Activated T-cell treated with anti-CD3 and anti-CD28 coated beads, Interleukin-2, amount 50 U/mL, for 72 hours (primary cell): ENCODE measurements at regions not wholly inside any gene's neighbourhood (a gene's known extent, or its start where the extent isn't known, plus 50 kb on each side); places are given as distances from the start of the nearest gene placed in this dataset.

ENCODE experiments used
- ATAC-seq, 2 donors: fragments of 150-1000 bp; cut with Tn5 transposase; replicated peaks in 1 of 2; 2 replicates each; pipeline ENCODE4 v1.10.0; 2021; ENCODE audit warnings: moderate library complexity in 2 of 2, mild to moderate bottlenecking in 1 of 2
- DNase-seq, 2 donors: peaks; one replicate each; pipeline ENCODE4 v3.0.0; 2021 to 2022; ENCODE audit warnings: mixed read lengths in 1 of 2
- H3K27ac Mint-ChIP-seq: one replicate; pipeline ENCODE4 v1.8.0; 2022; ENCODE audit warnings: mild to moderate bottlenecking, moderate library complexity, mixed read lengths
- H3K27me3 Mint-ChIP-seq: one replicate; pipeline ENCODE4 v1.8.0; 2022; ENCODE audit warnings: low read depth, mixed read lengths
- H3K36me3 Mint-ChIP-seq, 2 donors: one replicate each; pipeline ENCODE4 v1.8.0; 2022; ENCODE audit warnings: mixed read lengths in 2 of 2, mild to moderate bottlenecking in 1 of 2; ENCODE audit not compliant: insufficient read depth in 2 of 2
- H3K4me1 Mint-ChIP-seq: one replicate; pipeline ENCODE4 v1.8.0; 2022; ENCODE audit warnings: low read depth, mixed read lengths
- H3K4me3 Mint-ChIP-seq, 2 donors: one replicate each; pipeline ENCODE4 v1.8.0; 2022; ENCODE audit warnings: mild to moderate bottlenecking in 2 of 2, mixed read lengths in 2 of 2, moderate library complexity in 2 of 2
- H3K9me3 Mint-ChIP-seq, 2 donors: one replicate each; pipeline ENCODE4 v1.8.0; 2022; ENCODE audit warnings: mixed read lengths in 2 of 2

GRCh38 chr2:5148392-5149085 is 543.6 kb upstream of the SOX11 start:
- Mint-ChIP-seq H3K36me3 (peaks cover 2% of the 10 kb centered on the region in 2 donors), H3K27me3 (no peaks in the 10 kb centered on the region), H3K4me3 (no peak overlapping the region), H3K27ac (no peak overlapping the region), H3K9me3 (peaks cover 16 to 20% of the 10 kb centered on the region in 2 donors), H3K4me1 (no peaks in the 10 kb centered on the region)
- DNase-seq (no peak), ATAC-seq (no peak)

DNA sequence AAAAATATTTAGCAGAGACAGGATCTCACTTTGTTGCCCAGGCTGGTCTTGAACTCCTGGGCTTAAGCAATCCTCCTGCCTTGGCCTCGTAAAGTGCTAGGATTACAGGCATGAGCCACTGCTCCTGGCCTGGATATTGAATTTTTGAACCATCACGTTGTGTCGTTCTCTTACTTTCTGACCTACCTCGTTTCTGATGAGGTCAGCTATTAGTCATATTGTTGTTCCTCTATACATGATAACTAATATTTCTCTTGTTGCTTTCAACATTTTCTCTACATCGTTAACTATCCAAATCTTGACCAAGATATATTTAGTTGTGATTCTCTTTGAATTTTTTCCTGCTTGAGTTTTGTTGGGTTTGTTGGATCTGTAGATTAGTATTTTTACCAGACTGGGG is 541.3 kb upstream of the SOX11 start:
- H3K27me3 Mint-ChIP-seq, result no peaks in the 10 kb centered on the region
- peaks cover 2 to 3% of the 10 kb centered on the region in 2 donors for H3K36me3 Mint-ChIP-seq
- ATAC-seq, result no peak
- peaks cover 19 to 22% of the 10 kb centered on the region in 2 donors for H3K9me3 Mint-ChIP-seq
- no peaks in the 10 kb centered on the region for H3K4me1 Mint-ChIP-seq
- no peak overlapping the region for H3K27ac Mint-ChIP-seq
- no peak for DNase-seq
- no peak overlapping the region for H3K4me3 Mint-ChIP-seq

GRCh38 chr2:5164776-5165525 is 527.2 kb upstream of the SOX11 start:
- peaks cover 10 to 13% of the 10 kb centered on the region in 2 donors for H3K9me3 Mint-ChIP-seq
- H3K4me1 Mint-ChIP-seq, result no peaks in the 10 kb centered on the region
- H3K4me3 Mint-ChIP-seq, result no peak overlapping the region
- ATAC-seq (no peak), DNase-seq (no peak)
- H3K27ac Mint-ChIP-seq, result no peak overlapping the region
- H3K36me3 Mint-ChIP-seq, result peaks cover 2 to 3% of the 10 kb centered on the region in 2 donors
- no peaks in the 10 kb centered on the region for H3K27me3 Mint-ChIP-seq

DNA sequence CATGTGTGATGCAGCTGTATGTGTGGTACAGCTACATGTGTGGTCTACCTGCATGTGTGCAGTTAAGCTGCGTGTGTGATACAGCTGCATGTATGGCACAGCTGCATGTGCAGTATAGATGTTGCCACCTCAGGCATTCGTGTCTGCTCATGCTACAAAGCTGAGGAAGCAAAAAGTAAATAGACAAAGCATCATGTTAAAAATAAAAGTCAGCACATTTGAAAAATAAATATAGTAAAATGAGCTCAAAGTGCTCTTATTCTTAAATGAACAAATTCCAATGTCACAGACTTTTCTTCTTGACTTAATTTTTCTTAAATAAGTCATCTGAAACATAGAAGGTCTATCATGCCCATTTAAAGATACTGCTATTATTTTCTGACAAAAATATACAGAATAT is 519.3 kb upstream of the SOX11 start:
- ATAC-seq (no peak), DNase-seq (no peak)
- peaks cover 4 to 8% of the 10 kb centered on the region in 2 donors for H3K9me3 Mint-ChIP-seq
- no peaks in the 10 kb centered on the region for H3K27me3 Mint-ChIP-seq
- no peaks in the 10 kb centered on the region for H3K4me1 Mint-ChIP-seq
- H3K4me3 Mint-ChIP-seq, result no peak overlapping the region
- no peak overlapping the region for H3K27ac Mint-ChIP-seq
- H3K36me3 Mint-ChIP-seq, result peaks cover 0 to 2% of the 10 kb centered on the region in 2 donors

DNA sequence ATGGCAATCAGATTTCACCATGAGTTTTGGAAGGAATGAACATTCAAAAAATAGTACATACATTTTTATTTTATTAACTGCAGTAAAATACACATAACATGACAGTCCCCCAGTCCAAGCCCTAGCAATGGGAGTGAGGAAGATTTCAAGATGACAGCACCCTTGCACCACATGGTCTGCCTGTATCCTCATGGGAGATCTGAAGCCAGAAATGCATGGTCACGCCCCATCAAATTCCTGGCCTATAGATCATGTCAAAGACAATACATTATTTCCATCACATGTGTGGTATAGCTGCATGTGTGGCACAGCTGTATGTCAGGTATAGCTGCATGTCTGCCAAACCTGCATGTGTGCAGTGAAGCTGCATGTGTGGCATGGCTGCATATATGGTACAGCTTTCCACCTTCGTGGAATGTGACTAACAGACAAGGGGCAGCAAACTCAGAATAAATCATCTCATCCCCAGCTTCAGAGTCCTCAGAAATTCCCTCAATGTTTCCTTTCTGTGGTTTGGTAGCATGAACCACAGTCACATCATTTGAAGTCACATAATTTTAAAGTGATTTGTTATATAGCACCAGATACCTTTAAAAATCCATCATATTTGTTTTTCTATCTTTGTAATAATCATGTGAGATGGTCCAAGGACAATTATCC is 518.2 kb upstream of the SOX11 start:
- Mint-ChIP-seq H3K4me3 (no peak overlapping the region), H3K27me3 (no peaks in the 10 kb centered on the region), H3K36me3 (peaks cover 0 to 2% of the 10 kb centered on the region in 2 donors), H3K4me1 (no peaks in the 10 kb centered on the region), H3K9me3 (peaks cover 0 to 3% of the 10 kb centered on the region in 2 donors), H3K27ac (no peak overlapping the region)
- ATAC-seq (no peak), DNase-seq (no peak)

- DNase-seq, result no peak
- no peak for ATAC-seq
- Mint-ChIP-seq H3K27ac (no peak overlapping the region), H3K4me1 (no peaks in the 10 kb centered on the region), H3K9me3 (peaks cover 0 to 5% of the 10 kb centered on the region in 2 donors), H3K27me3 (no peaks in the 10 kb centered on the region), H3K36me3 (peaks cover 0 to 2% of the 10 kb centered on the region in 2 donors), H3K4me3 (no peak overlapping the region)
Observed at GRCh38 chr2:5175231-5175630, 517.0 kb upstream of the SOX11 start.

- ATAC-seq, result no peak
Observed at GRCh38 chr2:5176764-5177163, 515.4 kb upstream of the SOX11 start.

GRCh38 chr2:5183031-5183430 is 509.2 kb upstream of the SOX11 start:
- H3K9me3 Mint-ChIP-seq, result peaks cover 9 to 12% of the 10 kb centered on the region in 2 donors
- H3K36me3 Mint-ChIP-seq, result no peaks in the 10 kb centered on the region
- H3K27ac Mint-ChIP-seq, result no peak overlapping the region
- no peaks in the 10 kb centered on the region for H3K4me1 Mint-ChIP-seq
- DNase-seq (no peak), ATAC-seq (no peak)
- no peaks in the 10 kb centered on the region for H3K27me3 Mint-ChIP-seq
- H3K4me3 Mint-ChIP-seq, result no peak overlapping the region

More at GRCh38 chr2:5176764-5177163, 515.4 kb upstream of the SOX11 start:
- no peaks in the 10 kb centered on the region for H3K4me1 Mint-ChIP-seq
- H3K4me3 Mint-ChIP-seq, result no peak overlapping the region
- no peak for DNase-seq
- H3K36me3 Mint-ChIP-seq, result peaks cover 0 to 2% of the 10 kb centered on the region in 2 donors
- peaks cover 1 to 9% of the 10 kb centered on the region in 2 donors for H3K9me3 Mint-ChIP-seq
- H3K27ac Mint-ChIP-seq, result no peak overlapping the region
- no peaks in the 10 kb centered on the region for H3K27me3 Mint-ChIP-seq

DNA sequence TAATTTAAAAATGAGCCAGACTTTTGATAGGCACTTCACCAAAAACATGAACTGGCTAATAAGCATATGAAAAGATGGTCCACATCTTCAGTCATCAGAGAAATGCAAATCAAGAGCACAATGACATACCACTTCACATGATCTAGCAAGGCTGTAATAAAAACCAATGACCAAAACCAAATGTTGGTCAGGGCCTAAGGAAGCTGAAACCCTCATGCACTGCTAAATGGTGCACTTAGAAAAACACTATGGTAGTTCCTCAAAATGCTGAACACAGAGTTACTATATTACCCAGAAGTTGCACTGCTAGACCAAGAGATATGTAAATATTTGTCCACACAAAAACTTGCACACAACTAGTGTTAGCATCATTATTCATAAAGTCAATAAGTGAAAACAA is 504.9 kb upstream of the SOX11 start:
- Mint-ChIP-seq H3K4me3 (no peak overlapping the region), H3K9me3 (peaks cover 4 to 12% of the 10 kb centered on the region in 2 donors), H3K36me3 (no peaks in the 10 kb centered on the region), H3K27ac (no peak overlapping the region), H3K27me3 (no peaks in the 10 kb centered on the region), H3K4me1 (no peaks in the 10 kb centered on the region)
- no peak for ATAC-seq
- no peak for DNase-seq

GRCh38 chr2:5188636-5189035 is 503.5 kb upstream of the SOX11 start:
- Mint-ChIP-seq H3K27ac (no peak overlapping the region), H3K27me3 (no peaks in the 10 kb centered on the region), H3K4me3 (no peak overlapping the region), H3K4me1 (no peaks in the 10 kb centered on the region), H3K9me3 (peaks cover 6 to 12% of the 10 kb centered on the region in 2 donors), H3K36me3 (no peaks in the 10 kb centered on the region)
- ATAC-seq (no peak), DNase-seq (no peak)

- DNase-seq (no peak), ATAC-seq (no peak)
- Mint-ChIP-seq H3K4me3 (no peak overlapping the region), H3K27ac (no peak overlapping the region), H3K9me3 (peaks cover 6 to 12% of the 10 kb centered on the region in 2 donors), H3K4me1 (no peaks in the 10 kb centered on the region), H3K27me3 (no peaks in the 10 kb centered on the region), H3K36me3 (no peaks in the 10 kb centered on the region)
Observed at GRCh38 chr2:5190023-5190422, 502.2 kb upstream of the SOX11 start.

- Mint-ChIP-seq H3K27me3 (no peaks in the 10 kb centered on the region), H3K9me3 (peaks cover 3 to 8% of the 10 kb centered on the region in 2 donors), H3K4me1 (no peaks in the 10 kb centered on the region), H3K4me3 (no peak overlapping the region), H3K36me3 (no peaks in the 10 kb centered on the region), H3K27ac (no peak overlapping the region)
- DNase-seq (no peak), ATAC-seq (no peak)
Observed at GRCh38 chr2:5195636-5196035, 496.5 kb upstream of the SOX11 start.

GRCh38 chr2:5203134-5203755 is 488.9 kb upstream of the SOX11 start:
- peaks cover 8 to 9% of the 10 kb centered on the region in 2 donors for H3K9me3 Mint-ChIP-seq
- no peaks in the 10 kb centered on the region for H3K4me1 Mint-ChIP-seq
- no peak for DNase-seq
- H3K27me3 Mint-ChIP-seq, result no peaks in the 10 kb centered on the region
- H3K4me3 Mint-ChIP-seq, result no peak overlapping the region
- H3K36me3 Mint-ChIP-seq, result no peaks in the 10 kb centered on the region
- ATAC-seq, result no peak
- H3K27ac Mint-ChIP-seq, result no peak overlapping the region
